Activated naive CD4-positive, alpha-beta T cell treated with anti-CD3 and anti-CD28 coated beads for 36 hours (primary cell): ENCODE measurements at regions not wholly inside any gene's neighbourhood (a gene's known extent, or its start where the extent isn't known, plus 50 kb on each side); places are given as distances from the start of the nearest gene placed in this dataset.

Experiments
- CTCF ChIA-PET: fragments of 350-600 bp; sonication (Branson Sonifier 250); formaldehyde crosslinking; loops from one replicate; lab custom pipeline; 2021; ENCODE audit warnings: antibody characterized with exemption; lab: Charles Lee
- DNase-seq: peaks from one replicate; pipeline ENCODE4 v3.0.0-alpha.2; 2020
- H3K27ac Mint-ChIP-seq: one replicate; pipeline ENCODE4 v1.8.0; 2021; ENCODE audit warnings: mild to moderate bottlenecking, mixed read lengths
- H3K27me3 Mint-ChIP-seq: one replicate; pipeline ENCODE4 v1.8.0; 2021; ENCODE audit warnings: low read depth, mixed read lengths
- H3K36me3 Mint-ChIP-seq: one replicate; pipeline ENCODE4 v1.8.0; 2021; ENCODE audit warnings: low read depth, mixed read lengths
- H3K4me1 Mint-ChIP-seq: one replicate; pipeline ENCODE4 v1.8.0; 2021; ENCODE audit warnings: low read depth, mixed read lengths
- H3K4me3 Mint-ChIP-seq: one replicate; pipeline ENCODE4 v1.8.0; 2021; ENCODE audit warnings: mild to moderate bottlenecking, moderate library complexity, mixed read lengths
- H3K9me3 Mint-ChIP-seq: one replicate; pipeline ENCODE4 v1.8.0; 2021; ENCODE audit warnings: mixed read lengths
- intact Hi-C: fragments of 100-400 bp; cut with micrococcal nuclease; formaldehyde crosslinking; loops from one replicate; pipeline ENCODE4 v1.15.1; 2023

- Mint-ChIP-seq H3K36me3 (no peaks in the 10 kb centered on the region), H3K4me1 (no peaks in the 10 kb centered on the region), H3K4me3 (no peak overlapping the region), H3K27me3 (no peaks in the 10 kb centered on the region), H3K27ac (no peak overlapping the region), H3K9me3 (peaks cover 3% of the 10 kb centered on the region)
- intact Hi-C loops, result no loop called here
- DNase-seq, result no peak
- CTCF ChIA-PET, result no interaction called here
Observed at GRCh38 chr5:164188733-164189148, 683.3 kb downstream of the MAT2B start.

GRCh38 chr5:164191240-164191639, 685.8 kb downstream of the MAT2B start:
- Mint-ChIP-seq H3K27ac (no peak overlapping the region), H3K4me1 (no peaks in the 10 kb centered on the region), H3K4me3 (no peak overlapping the region)

GRCh38 chr5:164202338-164202737, 696.9 kb downstream of the MAT2B start:
- H3K9me3 Mint-ChIP-seq, result peaks cover 4% of the 10 kb centered on the region
- no peak overlapping the region for H3K27ac Mint-ChIP-seq
- intact Hi-C loops, result no loop called here
- no peaks in the 10 kb centered on the region for H3K4me1 Mint-ChIP-seq
- no peak for DNase-seq
- no peaks in the 10 kb centered on the region for H3K27me3 Mint-ChIP-seq
- H3K4me3 Mint-ChIP-seq, result no peak overlapping the region
- no peaks in the 10 kb centered on the region for H3K36me3 Mint-ChIP-seq
- CTCF ChIA-PET, result no interaction called here

More at GRCh38 chr5:164191240-164191639, 685.8 kb downstream of the MAT2B start:
- intact Hi-C loops, result no loop called here
- no peak for DNase-seq
- H3K36me3 Mint-ChIP-seq, result no peaks in the 10 kb centered on the region
- CTCF ChIA-PET, result no interaction called here
- no peaks in the 10 kb centered on the region for H3K27me3 Mint-ChIP-seq
- peaks cover 5% of the 10 kb centered on the region for H3K9me3 Mint-ChIP-seq

GRCh38 chr5:164203581-164204225, 698.3 kb downstream of the MAT2B start:
- no peaks in the 10 kb centered on the region for H3K27me3 Mint-ChIP-seq
- CTCF ChIA-PET, result no interaction called here
- H3K9me3 Mint-ChIP-seq, result peaks cover 4% of the 10 kb centered on the region
- no peaks in the 10 kb centered on the region for H3K36me3 Mint-ChIP-seq
- no peak for DNase-seq
- H3K4me3 Mint-ChIP-seq, result no peak overlapping the region
- intact Hi-C loops, result no loop called here
- no peaks in the 10 kb centered on the region for H3K4me1 Mint-ChIP-seq
- no peak overlapping the region for H3K27ac Mint-ChIP-seq

- peaks cover 4% of the 10 kb centered on the region for H3K9me3 Mint-ChIP-seq
- intact Hi-C loops, result no loop called here
Observed at GRCh38 chr5:164204338-164204946, 699.0 kb downstream of the MAT2B start.

GRCh38 chr5:164206196-164206595, 700.8 kb downstream of the MAT2B start:
- H3K9me3 Mint-ChIP-seq, result peaks cover 4% of the 10 kb centered on the region
- H3K27ac Mint-ChIP-seq, result no peak overlapping the region
- CTCF ChIA-PET, result no interaction called here

More at GRCh38 chr5:164204338-164204946, 699.0 kb downstream of the MAT2B start:
- no peaks in the 10 kb centered on the region for H3K36me3 Mint-ChIP-seq
- H3K27ac Mint-ChIP-seq, result no peak overlapping the region
- H3K27me3 Mint-ChIP-seq, result no peaks in the 10 kb centered on the region
- H3K4me1 Mint-ChIP-seq, result no peaks in the 10 kb centered on the region
- no peak for DNase-seq
- no peak overlapping the region for H3K4me3 Mint-ChIP-seq
- CTCF ChIA-PET, result no interaction called here

GRCh38 chr5:164207646-164208045, 702.2 kb downstream of the MAT2B start:
- no peak for DNase-seq
- intact Hi-C loops, result no loop called here
- no peak overlapping the region for H3K27ac Mint-ChIP-seq
- no peaks in the 10 kb centered on the region for H3K4me1 Mint-ChIP-seq
- peaks cover 4% of the 10 kb centered on the region for H3K9me3 Mint-ChIP-seq
- CTCF ChIA-PET, result no interaction called here
- no peaks in the 10 kb centered on the region for H3K36me3 Mint-ChIP-seq
- no peak overlapping the region for H3K4me3 Mint-ChIP-seq
- H3K27me3 Mint-ChIP-seq, result no peaks in the 10 kb centered on the region

More at GRCh38 chr5:164206196-164206595, 700.8 kb downstream of the MAT2B start:
- H3K36me3 Mint-ChIP-seq, result no peaks in the 10 kb centered on the region
- H3K4me3 Mint-ChIP-seq, result no peak overlapping the region
- H3K27me3 Mint-ChIP-seq, result no peaks in the 10 kb centered on the region
- no peak for DNase-seq
- no peaks in the 10 kb centered on the region for H3K4me1 Mint-ChIP-seq
- intact Hi-C loops, result no loop called here

GRCh38 chr5:164210491-164210890, 705.1 kb downstream of the MAT2B start:
- intact Hi-C loops, result no loop called here
- H3K27me3 Mint-ChIP-seq, result no peaks in the 10 kb centered on the region
- no peaks in the 10 kb centered on the region for H3K4me1 Mint-ChIP-seq
- H3K36me3 Mint-ChIP-seq, result no peaks in the 10 kb centered on the region
- H3K4me3 Mint-ChIP-seq, result no peak overlapping the region
- CTCF ChIA-PET, result no interaction called here
- no peak overlapping the region for H3K27ac Mint-ChIP-seq
- peaks cover 4% of the 10 kb centered on the region for H3K9me3 Mint-ChIP-seq
- no peak for DNase-seq

- H3K4me1 Mint-ChIP-seq, result no peaks in the 10 kb centered on the region
- CTCF ChIA-PET, result no interaction called here
- H3K36me3 Mint-ChIP-seq, result no peaks in the 10 kb centered on the region
- H3K27ac Mint-ChIP-seq, result no peak overlapping the region
- intact Hi-C loops, result no loop called here
- DNase-seq, result no peak
- H3K9me3 Mint-ChIP-seq, result peaks cover 6% of the 10 kb centered on the region
- no peaks in the 10 kb centered on the region for H3K27me3 Mint-ChIP-seq
- no peak overlapping the region for H3K4me3 Mint-ChIP-seq
Observed at GRCh38 chr5:164214698-164215097, 709.3 kb downstream of the MAT2B start.

GRCh38 chr5:164217464-164217863, 712.0 kb downstream of the MAT2B start:
- Mint-ChIP-seq H3K27ac (no peak overlapping the region), H3K4me3 (no peak overlapping the region), H3K27me3 (no peaks in the 10 kb centered on the region), H3K4me1 (no peaks in the 10 kb centered on the region), H3K36me3 (no peaks in the 10 kb centered on the region), H3K9me3 (peaks cover 3% of the 10 kb centered on the region)
- CTCF ChIA-PET, result no interaction called here
- intact Hi-C loops, result no loop called here
- no peak for DNase-seq

GRCh38 chr5:164220522-164220921, 715.1 kb downstream of the MAT2B start:
- Mint-ChIP-seq H3K9me3 (peaks cover 3% of the 10 kb centered on the region), H3K27me3 (no peaks in the 10 kb centered on the region), H3K36me3 (no peaks in the 10 kb centered on the region), H3K4me3 (no peak overlapping the region), H3K27ac (no peak overlapping the region), H3K4me1 (no peaks in the 10 kb centered on the region)
- CTCF ChIA-PET, result no interaction called here
- DNase-seq, result no peak
- intact Hi-C loops, result no loop called here

GRCh38 chr5:164224236-164224635, 718.8 kb downstream of the MAT2B start:
- CTCF ChIA-PET, result no interaction called here
- peaks cover 9% of the 10 kb centered on the region for H3K9me3 Mint-ChIP-seq
- intact Hi-C loops, result no loop called here
- H3K36me3 Mint-ChIP-seq, result no peaks in the 10 kb centered on the region
- H3K4me3 Mint-ChIP-seq, result no peak overlapping the region
- no peak overlapping the region for H3K27ac Mint-ChIP-seq
- H3K27me3 Mint-ChIP-seq, result no peaks in the 10 kb centered on the region
- no peaks in the 10 kb centered on the region for H3K4me1 Mint-ChIP-seq
- DNase-seq, result no peak

GRCh38 chr5:164224772-164225171, 719.4 kb downstream of the MAT2B start:
- Mint-ChIP-seq H3K4me1 (no peaks in the 10 kb centered on the region), H3K27me3 (no peaks in the 10 kb centered on the region), H3K9me3 (peaks cover 9% of the 10 kb centered on the region), H3K27ac (no peak overlapping the region), H3K4me3 (no peak overlapping the region), H3K36me3 (no peaks in the 10 kb centered on the region)
- CTCF ChIA-PET, result no interaction called here
- no peak for DNase-seq
- intact Hi-C loops, result no loop called here
